WERI-Rb-1 (cell line): ENCODE measurements at regions not wholly inside any gene's neighbourhood (a gene's known extent, or its start where the extent isn't known, plus 50 kb on each side); places are given as distances from the start of the nearest gene placed in this dataset.
A peak's percentile ranks its signal among the peaks of the same experiment; 100 is the strongest.

Experiments used
- DNase-seq: peaks from one replicate; pipeline ENCODE4 v3.0.0-alpha.2; 2020
- H3K27ac ChIP-seq: fragments of 250-450 bp; sonication (Bioruptor Pico); 2 replicates; pipeline ENCODE4 v1.5.1; 2020; ENCODE audit warnings: mild to moderate bottlenecking, moderate library complexity
- H3K27me3 ChIP-seq: fragments of 250-450 bp; sonication (Bioruptor Pico); 2 replicates; pipeline ENCODE4 v1.5.1; 2021; ENCODE audit warnings: mild to moderate bottlenecking, low read depth, moderate library complexity; ENCODE audit not compliant: insufficient read depth, severe bottlenecking
- H3K36me3 ChIP-seq: fragments of 250-450 bp; sonication (Bioruptor Pico); 2 replicates; pipeline ENCODE4 v1.5.1; 2020; ENCODE audit warnings: mild to moderate bottlenecking, moderate library complexity
- H3K4me3 ChIP-seq: 2 replicates; pipeline ENCODE4 v1.5.1; 2011; ENCODE audit warnings: low read depth, mild to moderate bottlenecking, control low read depth, low read length
- H3K9me3 ChIP-seq: fragments of 250-450 bp; sonication (Bioruptor Pico); 2 replicates; pipeline ENCODE4 v1.5.1; 2021; ENCODE audit warnings: mild to moderate bottlenecking, moderate library complexity; ENCODE audit not compliant: severe bottlenecking
- TF ChIP-seq, protein P1 (sequence below): IDR thresholded peaks from 2 replicates; pipeline ENCODE4 v1.5.1; 2011; ENCODE audit warnings: low read depth, mild to moderate bottlenecking, control low read depth, inconsistent platforms, low read length

GRCh38 chr4:141391771-141392170, 171.1 kb downstream of the ZNF330 start:
- Histone ChIP-seq H3K27me3 (peaks cover 12% of the 10 kb centered on the region), H3K9me3 (peaks cover 1% of the 10 kb centered on the region), H3K4me3 (no peak overlapping the region), H3K27ac (no peak overlapping the region), H3K36me3 (no peaks in the 10 kb centered on the region)
- TF ChIP-seq, protein P1, sequence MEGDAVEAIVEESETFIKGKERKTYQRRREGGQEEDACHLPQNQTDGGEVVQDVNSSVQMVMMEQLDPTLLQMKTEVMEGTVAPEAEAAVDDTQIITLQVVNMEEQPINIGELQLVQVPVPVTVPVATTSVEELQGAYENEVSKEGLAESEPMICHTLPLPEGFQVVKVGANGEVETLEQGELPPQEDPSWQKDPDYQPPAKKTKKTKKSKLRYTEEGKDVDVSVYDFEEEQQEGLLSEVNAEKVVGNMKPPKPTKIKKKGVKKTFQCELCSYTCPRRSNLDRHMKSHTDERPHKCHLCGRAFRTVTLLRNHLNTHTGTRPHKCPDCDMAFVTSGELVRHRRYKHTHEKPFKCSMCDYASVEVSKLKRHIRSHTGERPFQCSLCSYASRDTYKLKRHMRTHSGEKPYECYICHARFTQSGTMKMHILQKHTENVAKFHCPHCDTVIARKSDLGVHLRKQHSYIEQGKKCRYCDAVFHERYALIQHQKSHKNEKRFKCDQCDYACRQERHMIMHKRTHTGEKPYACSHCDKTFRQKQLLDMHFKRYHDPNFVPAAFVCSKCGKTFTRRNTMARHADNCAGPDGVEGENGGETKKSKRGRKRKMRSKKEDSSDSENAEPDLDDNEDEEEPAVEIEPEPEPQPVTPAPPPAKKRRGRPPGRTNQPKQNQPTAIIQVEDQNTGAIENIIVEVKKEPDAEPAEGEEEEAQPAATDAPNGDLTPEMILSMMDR, result no peak
- DNase-seq, result no peak

- DNase-seq, result no peak
- Histone ChIP-seq H3K9me3 (peaks cover 3% of the 10 kb centered on the region), H3K4me3 (no peak overlapping the region), H3K36me3 (no peaks in the 10 kb centered on the region), H3K27me3 (peaks cover 6% of the 10 kb centered on the region), H3K27ac (no peak overlapping the region)
- TF ChIP-seq, protein P1, result no peak
Observed at GRCh38 chr4:141395246-141395830, 174.6 kb downstream of the ZNF330 start.

- peaks cover 3% of the 10 kb centered on the region for H3K9me3 ChIP-seq
- no peak overlapping the region for H3K4me3 ChIP-seq
- peaks cover under 1% of the 10 kb centered on the region for H3K27me3 ChIP-seq
- no peak overlapping the region for H3K27ac ChIP-seq
- DNase-seq, result no peak
- TF ChIP-seq, protein P1, result no peak
- no peaks in the 10 kb centered on the region for H3K36me3 ChIP-seq
Observed at GRCh38 chr4:141395919-141396318, 175.2 kb downstream of the ZNF330 start.

GRCh38 chr4:141402712-141403111, 182.0 kb downstream of the ZNF330 start:
- TF ChIP-seq, protein P1, result no peak
- DNase-seq, result peak; percentile 24
- no peak overlapping the region for H3K4me3 ChIP-seq
- H3K36me3 ChIP-seq, result no peaks in the 10 kb centered on the region
- H3K27ac ChIP-seq, result no peak overlapping the region
- H3K9me3 ChIP-seq, result no peaks in the 10 kb centered on the region
- no peaks in the 10 kb centered on the region for H3K27me3 ChIP-seq

DNA sequence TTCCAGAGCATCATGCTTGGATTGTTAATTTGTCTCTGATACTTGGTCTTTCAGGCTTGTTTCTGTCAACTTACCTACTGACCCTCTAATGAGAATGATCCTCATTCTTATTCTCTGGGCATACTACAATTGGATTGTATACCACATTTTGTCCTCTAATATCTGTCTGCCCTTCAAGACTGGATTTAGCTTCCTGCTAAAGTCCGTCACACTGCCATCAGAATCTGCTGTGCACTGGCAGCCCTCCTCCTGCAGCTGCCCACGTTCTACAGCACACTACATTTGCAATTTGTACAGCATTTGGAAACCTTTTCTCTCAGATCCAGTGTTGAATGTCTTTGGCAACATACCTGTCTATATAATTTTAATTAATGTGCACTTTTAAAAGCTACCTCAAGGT, 183.1 kb downstream of the ZNF330 start:
- H3K4me3 ChIP-seq, result no peak overlapping the region
- TF ChIP-seq, protein P1, result no peak
- H3K9me3 ChIP-seq, result no peaks in the 10 kb centered on the region
- no peak overlapping the region for H3K27ac ChIP-seq
- no peaks in the 10 kb centered on the region for H3K27me3 ChIP-seq
- DNase-seq, result no peak
- H3K36me3 ChIP-seq, result no peaks in the 10 kb centered on the region

DNA sequence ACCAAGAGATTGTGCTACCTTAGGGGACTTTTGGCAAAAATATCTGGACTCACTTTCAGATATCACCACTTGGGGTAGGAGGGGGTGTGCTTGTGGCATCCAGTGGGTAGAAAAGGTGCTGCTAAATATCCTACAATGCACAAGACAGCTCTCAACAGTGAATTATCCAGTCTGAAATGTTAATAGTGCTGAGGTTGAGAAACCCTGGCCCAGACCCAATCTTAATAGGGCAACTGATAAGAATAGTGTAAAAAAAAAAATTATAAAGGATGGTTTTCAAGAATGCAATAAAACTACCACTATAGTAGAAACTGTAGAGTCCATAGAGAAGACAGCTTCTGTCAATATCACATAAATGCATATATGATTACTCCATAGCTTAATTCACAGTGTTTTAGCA, 185.5 kb downstream of the ZNF330 start:
- TF ChIP-seq, protein P1, result no peak
- no peaks in the 10 kb centered on the region for H3K27me3 ChIP-seq

More for the DNA sequence above, 185.5 kb downstream of the ZNF330 start:
- no peaks in the 10 kb centered on the region for H3K36me3 ChIP-seq
- H3K27ac ChIP-seq, result no peak overlapping the region
- H3K4me3 ChIP-seq, result no peak overlapping the region
- H3K9me3 ChIP-seq, result no peaks in the 10 kb centered on the region
- DNase-seq, result no peak
